ENCODE measurements at regions not wholly inside any gene's neighbourhood (a gene's known extent, or its start where the extent isn't known, plus 50 kb on each side); places are given as distances from the start of the nearest gene placed in this dataset.
"Not testable (repeated sequence)": the region's sequence is repeated elsewhere in the genome, so short reads cannot be mapped to it uniquely, and the experiment has no call there.

- DNase-seq (ENCODE audit: low read depth), result no peak
Observed at GRCh38 chr9:38254756-38255155, 137.7 kb upstream of the ALDH1B1 start.

- DNase-seq (ENCODE audit: low read depth), result no peak
Observed at GRCh38 chr9:38254151-38254550, 138.4 kb upstream of the ALDH1B1 start.

GRCh38 chr9:38253200-38253599 lies 139.3 kb upstream of the ALDH1B1 start:
- no peak for DNase-seq (ENCODE audit: low read depth)

- no peak for DNase-seq (ENCODE audit: low read depth)
Observed at GRCh38 chr9:38251036-38251860, 141.3 kb upstream of the ALDH1B1 start.

- DNase-seq (ENCODE audit: low read depth), result no peak
Observed at GRCh38 chr9:38250279-38251035, 142.0 kb upstream of the ALDH1B1 start.

- no peak for DNase-seq (ENCODE audit: low read depth)
Observed at GRCh38 chr9:38249587-38250210, 142.8 kb upstream of the ALDH1B1 start.

- no peak for DNase-seq (ENCODE audit: low read depth)
Observed at GRCh38 chr9:38249049-38249448, 143.5 kb upstream of the ALDH1B1 start.

GRCh38 chr9:38246833-38247232 lies 145.7 kb upstream of the ALDH1B1 start:
- DNase-seq (ENCODE audit: low read depth), result no peak

- DNase-seq (ENCODE audit: low read depth), result no peak
Observed at GRCh38 chr9:38244971-38245370, 147.5 kb upstream of the ALDH1B1 start.

GRCh38 chr9:38243993-38244392 lies 148.5 kb upstream of the ALDH1B1 start:
- no peak for DNase-seq (ENCODE audit: low read depth)

GRCh38 chr9:38242151-38242550 lies 150.4 kb upstream of the ALDH1B1 start:
- not testable (repeated sequence) for DNase-seq (ENCODE audit: low read depth)

GRCh38 chr9:38240051-38240450 lies 152.5 kb upstream of the ALDH1B1 start:
- DNase-seq (ENCODE audit: low read depth), result no peak

- DNase-seq (ENCODE audit: low read depth), result no peak
Observed at GRCh38 chr9:38235244-38235643, 157.3 kb upstream of the ALDH1B1 start.

GRCh38 chr9:38234479-38235170 lies 157.9 kb upstream of the ALDH1B1 start:
- DNase-seq (ENCODE audit: low read depth), result no peak

- DNase-seq (ENCODE audit: low read depth), result no peak
Observed at GRCh38 chr9:38233796-38234355, 158.6 kb upstream of the ALDH1B1 start.

GRCh38 chr9:38233343-38233742 lies 159.2 kb upstream of the ALDH1B1 start:
- no peak for DNase-seq (ENCODE audit: low read depth)

GRCh38 chr9:38232895-38233294 lies 159.6 kb upstream of the ALDH1B1 start:
- DNase-seq (ENCODE audit: low read depth), result no peak

GRCh38 chr9:38229504-38230155 lies 160.6 kb upstream of the SHB start:
- no peak for DNase-seq (ENCODE audit: low read depth)

- DNase-seq (ENCODE audit: low read depth), result no peak
Observed at GRCh38 chr9:38229104-38229500, 160.1 kb upstream of the SHB start.

- no peak for DNase-seq (ENCODE audit: low read depth)
Observed at GRCh38 chr9:38228331-38229103, 159.5 kb upstream of the SHB start.

- no peak for DNase-seq (ENCODE audit: low read depth)
Observed at GRCh38 chr9:38227656-38228055, 158.6 kb upstream of the SHB start.

Data from T-helper 22 cell (primary cell).